Central memory CD4-positive, alpha-beta T cell (primary cell): ENCODE measurements at regions not wholly inside any gene's neighbourhood (a gene's known extent, or its start where the extent isn't known, plus 50 kb on each side); places are given as distances from the start of the nearest gene placed in this dataset.

Source experiments
- DNase-seq: peaks from one replicate; pipeline ENCODE4 v3.0.0; 2022

- DNase-seq: no peak
These were observed 51.3 kb upstream of the FREM1 start for GRCh38 chr9:14961372-14962068.

GRCh38 chr9:14960881-14961280 is 50.7 kb upstream of the FREM1 start:
- DNase-seq: no peak
